Retinal pigment epithelial cell (primary cell): ENCODE measurements at regions not wholly inside any gene's neighbourhood (a gene's known extent, or its start where the extent isn't known, plus 50 kb on each side); places are given as distances from the start of the nearest gene placed in this dataset.

Experiments
- DNase-seq: peaks from one replicate; pipeline ENCODE4 v3.0.0-alpha.2; 2010; ENCODE audit warnings: low read depth
- H3K4me3 ChIP-seq: 2 replicates; pipeline ENCODE4 v1.5.1; 2011; ENCODE audit warnings: mild to moderate bottlenecking, low read length, control low read depth, moderate library complexity
- TF ChIP-seq, protein P1 (sequence below): conservative IDR thresholded peaks from 2 replicates; pipeline ENCODE4 v1.5.1; 2011; ENCODE audit warnings: low read depth, low read length, control low read depth, inconsistent platforms

DNA sequence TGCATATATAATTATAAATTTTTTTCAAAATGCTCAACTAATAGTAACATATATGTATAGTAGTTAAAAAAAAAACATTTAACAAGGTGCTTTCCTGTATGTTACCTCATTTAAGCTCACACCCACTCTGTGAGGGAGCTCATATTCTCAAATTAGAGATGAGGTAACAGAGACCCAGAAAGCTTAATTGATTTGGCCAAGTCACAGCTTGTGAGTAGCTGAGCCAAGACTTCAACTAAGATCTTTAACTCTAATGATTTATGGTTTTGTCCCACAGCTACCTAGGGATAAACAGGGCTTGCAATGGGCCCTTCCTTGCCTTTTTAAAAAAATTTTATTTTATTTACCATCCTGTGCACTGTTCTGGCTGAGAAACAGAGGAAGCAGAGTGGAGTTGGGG lies 230.0 kb upstream of the GOLIM4 start:
- no peak overlapping the region for H3K4me3 ChIP-seq
- TF ChIP-seq, protein P1, sequence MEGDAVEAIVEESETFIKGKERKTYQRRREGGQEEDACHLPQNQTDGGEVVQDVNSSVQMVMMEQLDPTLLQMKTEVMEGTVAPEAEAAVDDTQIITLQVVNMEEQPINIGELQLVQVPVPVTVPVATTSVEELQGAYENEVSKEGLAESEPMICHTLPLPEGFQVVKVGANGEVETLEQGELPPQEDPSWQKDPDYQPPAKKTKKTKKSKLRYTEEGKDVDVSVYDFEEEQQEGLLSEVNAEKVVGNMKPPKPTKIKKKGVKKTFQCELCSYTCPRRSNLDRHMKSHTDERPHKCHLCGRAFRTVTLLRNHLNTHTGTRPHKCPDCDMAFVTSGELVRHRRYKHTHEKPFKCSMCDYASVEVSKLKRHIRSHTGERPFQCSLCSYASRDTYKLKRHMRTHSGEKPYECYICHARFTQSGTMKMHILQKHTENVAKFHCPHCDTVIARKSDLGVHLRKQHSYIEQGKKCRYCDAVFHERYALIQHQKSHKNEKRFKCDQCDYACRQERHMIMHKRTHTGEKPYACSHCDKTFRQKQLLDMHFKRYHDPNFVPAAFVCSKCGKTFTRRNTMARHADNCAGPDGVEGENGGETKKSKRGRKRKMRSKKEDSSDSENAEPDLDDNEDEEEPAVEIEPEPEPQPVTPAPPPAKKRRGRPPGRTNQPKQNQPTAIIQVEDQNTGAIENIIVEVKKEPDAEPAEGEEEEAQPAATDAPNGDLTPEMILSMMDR: no peak
- DNase-seq: no peak

DNA sequence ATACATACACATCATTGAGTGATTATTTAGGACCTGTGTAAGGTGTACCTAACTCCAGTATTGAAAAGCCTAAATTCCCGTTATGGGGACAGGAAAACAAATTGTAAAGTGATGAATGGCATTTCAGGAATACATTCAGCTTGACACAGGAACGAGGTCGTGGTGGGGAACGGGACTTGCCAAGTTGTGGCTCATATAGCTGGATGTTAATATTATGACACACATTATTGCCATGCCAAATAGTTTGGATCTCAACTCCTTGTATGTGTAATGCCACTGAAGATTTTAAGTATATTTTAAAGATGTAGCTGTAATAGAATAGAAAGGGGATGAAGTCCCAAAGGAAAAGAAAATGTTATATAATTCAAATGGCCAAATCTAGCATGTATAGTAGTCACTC lies 227.2 kb upstream of the GOLIM4 start:
- no peak for DNase-seq
- TF ChIP-seq, protein P1: no peak
- no peak overlapping the region for H3K4me3 ChIP-seq

DNA sequence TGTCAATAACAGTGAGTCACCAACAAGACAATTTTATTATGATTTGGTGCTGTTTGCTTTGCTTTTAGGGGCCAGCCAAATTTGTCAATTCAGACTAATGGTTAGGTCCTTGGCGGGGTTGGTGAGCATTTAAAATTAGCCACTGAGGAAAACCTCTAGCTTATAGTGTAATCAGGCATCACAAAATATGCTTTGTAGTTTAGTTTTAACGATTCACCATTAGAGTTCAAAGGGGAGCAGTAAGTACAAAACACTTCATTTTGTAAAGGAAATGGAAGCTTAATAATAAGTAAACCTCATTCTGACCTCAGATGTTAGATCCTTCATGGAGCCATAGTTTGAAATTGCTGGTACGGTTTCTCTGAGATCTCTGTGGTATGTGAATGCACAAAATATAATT lies 218.4 kb upstream of the GOLIM4 start:
- DNase-seq: no peak
- no peak overlapping the region for H3K4me3 ChIP-seq
- TF ChIP-seq, protein P1: no peak

DNA sequence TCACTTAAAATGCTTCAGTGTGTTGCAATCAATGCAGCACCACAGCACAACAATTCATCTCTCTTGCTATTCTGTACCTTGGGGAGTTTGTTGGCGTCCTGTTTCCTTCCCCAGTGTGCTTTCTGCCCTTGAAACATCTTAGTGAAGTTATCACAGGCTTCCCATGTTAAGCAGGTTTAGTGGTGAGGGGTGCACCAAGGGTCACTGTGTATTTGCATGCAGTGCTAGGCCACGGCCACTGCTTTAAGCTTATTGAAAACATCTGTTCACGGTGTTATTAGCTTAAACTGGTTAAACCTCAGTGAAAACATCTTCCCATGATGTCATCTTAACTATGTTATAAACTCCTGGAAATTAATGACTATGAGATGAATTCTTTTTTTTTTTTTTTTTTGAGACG lies 217.3 kb upstream of the GOLIM4 start:
- no peak for DNase-seq
- H3K4me3 ChIP-seq: no peak overlapping the region
- TF ChIP-seq, protein P1: no peak

DNA sequence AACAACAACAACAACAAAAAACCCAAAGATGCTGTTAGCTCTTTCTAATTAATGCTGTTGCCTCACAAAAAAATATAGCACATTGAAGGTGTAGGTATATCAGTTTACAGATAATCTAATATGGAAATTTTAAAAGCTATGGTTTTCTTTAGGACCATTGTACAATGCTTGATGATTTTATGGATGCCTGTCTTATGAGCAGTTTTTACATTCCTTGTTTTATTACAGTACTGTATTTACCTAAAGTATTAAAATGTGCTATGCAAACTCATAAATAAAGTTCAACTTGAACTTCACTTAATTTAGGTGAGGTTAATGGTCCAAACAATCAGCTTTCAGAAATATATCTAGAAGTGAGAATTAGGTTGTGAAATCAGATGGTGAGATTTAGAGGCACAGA lies 212.2 kb upstream of the GOLIM4 start:
- H3K4me3 ChIP-seq: no peak overlapping the region
- TF ChIP-seq, protein P1: no peak
- no peak for DNase-seq

DNA sequence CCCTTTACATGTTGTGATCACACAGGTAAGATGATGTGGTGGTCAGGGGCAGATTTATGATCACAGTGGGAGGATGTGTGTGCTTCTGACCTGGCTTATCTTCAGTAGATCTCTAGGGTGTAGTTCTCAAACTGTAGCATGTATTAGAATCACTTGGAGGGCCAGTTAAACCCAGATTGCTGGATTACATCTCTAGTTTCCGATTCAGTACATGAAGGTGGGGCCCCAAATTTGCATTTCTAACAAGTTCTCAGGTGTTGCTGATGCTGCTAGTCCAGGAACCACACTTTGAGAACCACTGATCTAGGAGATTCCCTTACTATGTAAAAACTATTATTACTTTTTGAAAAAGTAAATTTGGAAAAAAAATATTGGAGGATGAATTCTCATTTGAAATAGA lies 199.3 kb upstream of the GOLIM4 start:
- DNase-seq: no peak
- TF ChIP-seq, protein P1: no peak
- H3K4me3 ChIP-seq: no peak overlapping the region

DNA sequence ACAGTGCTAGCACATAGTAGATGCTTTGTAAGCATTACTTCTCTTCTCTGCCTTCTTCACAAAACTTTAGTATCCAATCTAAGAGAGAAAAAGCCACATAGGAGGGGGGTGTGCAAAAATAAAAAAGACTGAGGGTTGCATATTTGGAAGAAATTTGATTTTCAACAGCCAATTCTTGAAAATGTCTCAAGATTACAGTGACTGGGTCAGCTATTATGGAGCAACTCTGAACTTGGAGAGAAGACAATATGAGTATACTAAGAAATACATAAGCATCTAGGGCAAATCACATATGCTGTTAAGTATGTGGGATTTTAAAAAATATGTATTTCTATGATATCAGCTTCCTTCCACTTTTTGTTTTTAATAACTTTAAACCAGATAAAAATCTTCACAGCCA lies 196.6 kb upstream of the GOLIM4 start:
- TF ChIP-seq, protein P1: no peak
- no peak for DNase-seq
- H3K4me3 ChIP-seq: no peak overlapping the region
